ENCODE measurements at regions not wholly inside any gene's neighbourhood (a gene's known extent, or its start where the extent isn't known, plus 50 kb on each side); places are given as distances from the start of the nearest gene placed in this dataset.
"Not testable (repeated sequence)": the region's sequence is repeated elsewhere in the genome, so short reads cannot be mapped to it uniquely, and the experiment has no call there.

DNA sequence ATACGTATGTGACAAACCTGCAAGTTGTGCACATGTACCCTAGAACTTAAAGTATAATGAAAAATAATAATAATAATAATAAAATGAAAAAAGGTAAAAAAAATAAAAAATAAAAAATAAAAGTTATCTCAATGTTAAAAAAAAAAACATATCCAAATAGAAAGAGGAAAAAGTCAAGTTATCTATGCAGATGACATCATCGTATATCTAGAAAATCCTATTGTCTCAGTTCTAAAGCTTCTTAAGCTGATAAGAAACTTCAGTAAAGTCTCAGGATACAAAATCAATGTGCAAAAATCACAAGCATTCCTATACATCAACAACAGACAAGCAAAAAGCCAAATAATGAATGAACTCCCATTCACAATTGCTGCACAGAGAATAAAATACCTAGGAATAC, 466.6 kb upstream of the PHF14 start:
- Histone ChIP-seq H3K36me3 (replicated peaks; ENCODE audit: low read depth, low read length) (no peaks in the 10 kb centered on the region), H3K27me3 (ENCODE audit: low read depth, low read length) (no peaks in the 10 kb centered on the region), H3K9me3 (ENCODE audit: insufficient read depth, low read length) (no peaks in the 10 kb centered on the region), H4K20me1 (ENCODE audit: insufficient read depth, low read length) (no peaks in the 10 kb centered on the region), H3K79me2 (ENCODE audit: low read length) (no peaks in the 10 kb centered on the region), H2AFZ (ENCODE audit: low read depth, low read length) (no peak overlapping the region), H3K4me3 (ENCODE audit: low read length) (no peak overlapping the region), H3K4me1 (ENCODE audit: low read length) (no peaks in the 10 kb centered on the region), H3K9ac (ENCODE audit: low read length) (no peak overlapping the region), H3K27ac (ENCODE audit: low read length) (no peak overlapping the region), H3K4me2 (ENCODE audit: low read length) (no peak overlapping the region)
- TF ChIP-seq EZH2phosphoT487 (IDR thresholded peaks at IDR 0.05; ENCODE audit: low read depth), result no peak
- TF ChIP-seq, protein P1, sequence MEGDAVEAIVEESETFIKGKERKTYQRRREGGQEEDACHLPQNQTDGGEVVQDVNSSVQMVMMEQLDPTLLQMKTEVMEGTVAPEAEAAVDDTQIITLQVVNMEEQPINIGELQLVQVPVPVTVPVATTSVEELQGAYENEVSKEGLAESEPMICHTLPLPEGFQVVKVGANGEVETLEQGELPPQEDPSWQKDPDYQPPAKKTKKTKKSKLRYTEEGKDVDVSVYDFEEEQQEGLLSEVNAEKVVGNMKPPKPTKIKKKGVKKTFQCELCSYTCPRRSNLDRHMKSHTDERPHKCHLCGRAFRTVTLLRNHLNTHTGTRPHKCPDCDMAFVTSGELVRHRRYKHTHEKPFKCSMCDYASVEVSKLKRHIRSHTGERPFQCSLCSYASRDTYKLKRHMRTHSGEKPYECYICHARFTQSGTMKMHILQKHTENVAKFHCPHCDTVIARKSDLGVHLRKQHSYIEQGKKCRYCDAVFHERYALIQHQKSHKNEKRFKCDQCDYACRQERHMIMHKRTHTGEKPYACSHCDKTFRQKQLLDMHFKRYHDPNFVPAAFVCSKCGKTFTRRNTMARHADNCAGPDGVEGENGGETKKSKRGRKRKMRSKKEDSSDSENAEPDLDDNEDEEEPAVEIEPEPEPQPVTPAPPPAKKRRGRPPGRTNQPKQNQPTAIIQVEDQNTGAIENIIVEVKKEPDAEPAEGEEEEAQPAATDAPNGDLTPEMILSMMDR (IDR thresholded peaks at IDR 0.05; ENCODE audit: low read depth, low read length), result no peak

DNA sequence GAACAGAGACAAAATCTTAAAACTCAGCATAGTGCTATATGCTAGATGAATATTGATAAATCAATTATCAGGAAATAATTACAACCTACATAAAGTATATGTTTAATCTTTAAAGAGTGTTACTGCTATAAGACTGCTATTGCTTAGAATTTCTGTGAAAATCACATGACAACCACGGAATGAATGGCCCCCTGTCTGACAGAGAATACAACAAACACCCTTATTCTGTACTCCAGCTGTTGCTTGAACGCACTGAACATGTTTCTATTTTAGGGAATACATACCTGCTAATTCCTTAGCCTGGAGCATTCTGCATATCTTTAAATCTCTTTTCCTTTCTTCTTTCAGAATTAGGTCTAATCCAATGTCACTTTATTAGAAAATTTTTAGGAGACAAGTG, 452.4 kb upstream of the PHF14 start:
- TF ChIP-seq EZH2phosphoT487 (IDR thresholded peaks at IDR 0.05; ENCODE audit: low read depth), result no peak
- TF ChIP-seq, protein P1 (IDR thresholded peaks at IDR 0.05; ENCODE audit: low read depth, low read length), result no peak
- Histone ChIP-seq H3K27me3 (ENCODE audit: low read depth, low read length) (no peaks in the 10 kb centered on the region), H4K20me1 (ENCODE audit: insufficient read depth, low read length) (no peaks in the 10 kb centered on the region), H3K36me3 (replicated peaks; ENCODE audit: low read depth, low read length) (no peaks in the 10 kb centered on the region), H3K9me3 (ENCODE audit: insufficient read depth, low read length) (no peaks in the 10 kb centered on the region), H3K4me2 (ENCODE audit: low read length) (no peak overlapping the region), H2AFZ (ENCODE audit: low read depth, low read length) (no peak overlapping the region), H3K4me3 (ENCODE audit: low read length) (no peak overlapping the region), H3K4me1 (ENCODE audit: low read length) (no peaks in the 10 kb centered on the region), H3K27ac (ENCODE audit: low read length) (no peak overlapping the region), H3K9ac (ENCODE audit: low read length) (no peak overlapping the region), H3K79me2 (ENCODE audit: low read length) (no peaks in the 10 kb centered on the region)

DNA sequence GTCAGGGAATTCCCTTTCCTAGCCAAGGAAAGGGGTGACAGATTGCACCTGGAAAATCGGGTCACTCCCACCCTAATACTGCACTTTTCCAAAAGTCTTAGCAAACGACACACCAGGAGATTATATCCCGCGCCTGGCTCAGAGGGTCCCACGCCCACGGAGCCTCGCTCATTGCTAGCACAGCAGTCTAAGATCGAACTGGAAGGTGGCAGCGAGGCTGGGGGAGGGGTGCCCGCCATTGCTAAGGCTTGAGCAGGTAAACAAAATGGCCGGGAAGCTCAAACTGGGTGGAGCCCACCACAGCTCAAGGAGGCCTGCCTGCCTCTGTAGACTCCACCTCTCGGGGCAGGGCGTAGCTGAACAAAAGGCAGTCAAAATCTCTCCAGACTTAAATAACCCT, 440.2 kb upstream of the PHF14 start:
- not testable (repeated sequence) for H3K27me3 ChIP-seq (ENCODE audit: low read depth, low read length); H3K4me3 ChIP-seq (ENCODE audit: low read length); H2AFZ ChIP-seq (ENCODE audit: low read depth, low read length); H3K27ac ChIP-seq (ENCODE audit: low read length); H3K4me2 ChIP-seq (ENCODE audit: low read length); H3K4me1 ChIP-seq (ENCODE audit: low read length); H3K9ac ChIP-seq (ENCODE audit: low read length); H3K36me3 ChIP-seq (replicated peaks; ENCODE audit: low read depth, low read length); H4K20me1 ChIP-seq (ENCODE audit: insufficient read depth, low read length); H3K9me3 ChIP-seq (ENCODE audit: insufficient read depth, low read length); H3K79me2 ChIP-seq (ENCODE audit: low read length)

DNA sequence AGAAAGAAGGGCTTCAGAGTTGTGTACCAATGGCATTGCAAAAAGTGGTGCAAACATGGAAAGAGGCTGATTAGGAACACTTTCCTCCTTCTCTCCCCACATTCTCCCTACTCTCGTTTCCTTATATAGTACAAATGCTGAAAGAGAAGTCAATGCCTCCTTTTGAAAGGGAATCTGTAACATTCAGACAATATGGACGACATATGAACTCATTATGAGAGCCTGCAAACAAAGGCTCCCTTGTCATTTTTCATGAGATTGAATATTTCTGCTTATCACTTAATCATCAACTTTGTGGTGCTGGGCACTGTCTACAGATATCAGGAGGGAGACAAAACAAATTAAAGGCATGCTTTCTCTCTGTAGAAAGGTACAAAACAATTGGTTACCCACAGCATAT, 437.1 kb upstream of the PHF14 start:
- Histone ChIP-seq H3K9ac (ENCODE audit: low read length) (no peak overlapping the region), H3K9me3 (ENCODE audit: insufficient read depth, low read length) (no peaks in the 10 kb centered on the region), H3K4me3 (ENCODE audit: low read length) (no peak overlapping the region), H3K79me2 (ENCODE audit: low read length) (no peaks in the 10 kb centered on the region), H4K20me1 (ENCODE audit: insufficient read depth, low read length) (no peaks in the 10 kb centered on the region), H3K4me1 (ENCODE audit: low read length) (peaks cover 19% of the 10 kb centered on the region), H3K27ac (ENCODE audit: low read length) (no peak overlapping the region), H3K4me2 (ENCODE audit: low read length) (no peak overlapping the region), H3K27me3 (ENCODE audit: low read depth, low read length) (no peaks in the 10 kb centered on the region), H2AFZ (ENCODE audit: low read depth, low read length) (no peak overlapping the region), H3K36me3 (replicated peaks; ENCODE audit: low read depth, low read length) (no peaks in the 10 kb centered on the region)
- TF ChIP-seq, protein P1 (IDR thresholded peaks at IDR 0.05; ENCODE audit: low read depth, low read length), result no peak
- TF ChIP-seq EZH2phosphoT487 (IDR thresholded peaks at IDR 0.05; ENCODE audit: low read depth), result no peak

DNA sequence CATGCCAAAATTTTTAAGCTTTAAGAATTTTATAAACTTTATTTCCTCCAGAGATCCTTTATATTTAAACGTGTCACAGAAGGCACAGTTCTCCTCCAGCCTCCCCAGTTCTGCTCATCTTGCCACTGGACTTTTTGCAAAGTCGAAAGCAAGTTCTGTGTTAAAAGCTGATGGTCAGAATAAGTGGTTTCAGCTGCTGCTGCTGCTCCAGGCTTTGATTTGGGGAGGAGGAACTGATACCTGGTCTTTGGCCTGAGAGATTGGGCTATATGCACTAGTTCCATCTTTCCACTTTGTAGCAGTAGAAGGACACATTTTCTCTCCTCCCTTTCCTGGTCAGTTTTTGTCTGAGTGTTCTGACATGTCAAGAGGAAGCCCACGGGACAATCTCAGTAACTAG, 435.9 kb upstream of the PHF14 start:
- TF ChIP-seq, protein P1 (IDR thresholded peaks at IDR 0.05; ENCODE audit: low read depth, low read length), result no peak
- no peak for TF ChIP-seq EZH2phosphoT487 (IDR thresholded peaks at IDR 0.05; ENCODE audit: low read depth)
- H3K36me3 ChIP-seq (replicated peaks; ENCODE audit: low read depth, low read length), result no peaks in the 10 kb centered on the region
- H3K27me3 ChIP-seq (ENCODE audit: low read depth, low read length), result no peaks in the 10 kb centered on the region
- no peak overlapping the region for H3K4me3 ChIP-seq (ENCODE audit: low read length)
- no peak overlapping the region for H2AFZ ChIP-seq (ENCODE audit: low read depth, low read length)
- no peak overlapping the region for H3K9ac ChIP-seq (ENCODE audit: low read length)
- H3K27ac ChIP-seq (ENCODE audit: low read length), result no peak overlapping the region
- H3K4me1 ChIP-seq (ENCODE audit: low read length), result peaks cover 19% of the 10 kb centered on the region
- H4K20me1 ChIP-seq (ENCODE audit: insufficient read depth, low read length), result no peaks in the 10 kb centered on the region
- H3K4me2 ChIP-seq (ENCODE audit: low read length), result no peak overlapping the region
- no peaks in the 10 kb centered on the region for H3K9me3 ChIP-seq (ENCODE audit: insufficient read depth, low read length)
- H3K79me2 ChIP-seq (ENCODE audit: low read length), result no peaks in the 10 kb centered on the region

All from OCI-LY3 (cell line).